ENCODE measurements at regions not wholly inside any gene's neighbourhood (a gene's known extent, or its start where the extent isn't known, plus 50 kb on each side); places are given as distances from the start of the nearest gene placed in this dataset.

DNA sequence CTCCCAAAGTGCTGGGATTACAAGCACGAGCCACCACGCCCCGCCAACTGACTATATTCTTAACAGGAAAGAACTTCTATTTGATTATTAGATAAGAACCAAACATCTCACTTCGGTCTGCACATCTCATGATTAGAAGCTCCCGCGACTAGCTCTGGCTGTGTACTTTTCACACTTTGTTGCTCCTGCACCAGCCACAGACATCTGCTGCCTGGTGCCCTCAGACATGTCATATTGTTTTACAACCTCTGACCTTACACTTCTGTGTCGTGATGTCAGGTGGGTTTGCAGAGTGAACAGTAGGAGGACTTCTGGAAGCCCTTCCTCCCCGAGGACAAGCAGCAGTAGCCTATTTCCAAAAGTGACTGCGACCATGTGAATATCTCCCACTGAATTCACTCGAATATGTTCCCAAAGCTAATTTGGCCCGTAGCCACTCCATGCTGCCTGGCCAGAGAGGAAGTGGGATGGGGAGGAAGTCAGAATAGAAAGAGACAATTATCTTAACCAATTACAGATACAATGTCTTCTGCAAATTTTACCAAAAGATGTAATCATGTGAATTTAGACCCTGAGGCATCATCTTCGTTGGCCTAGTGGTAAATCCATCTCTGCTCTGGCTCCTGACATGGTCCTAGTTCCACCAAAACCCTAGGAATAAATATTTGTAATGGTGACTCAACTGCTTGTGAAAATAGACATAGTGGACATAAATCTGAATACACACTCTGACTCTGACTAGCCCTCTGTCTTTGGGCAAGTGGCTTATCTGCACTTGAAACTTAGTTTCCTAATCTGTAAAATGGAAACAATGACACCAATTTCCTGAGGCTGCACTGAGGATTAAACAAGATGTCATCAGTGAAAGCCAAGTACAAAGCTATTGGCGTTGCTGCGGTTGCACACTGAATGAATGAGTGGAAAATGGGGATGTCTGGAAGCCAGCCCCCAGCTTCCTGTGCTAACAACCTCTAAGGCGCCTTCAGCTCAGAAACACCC is 406.1 kb downstream of the LRATD1 start:
- TF ChIP-seq CTCF (IDR thresholded peaks at IDR 0.05), result no peak
- TF ChIP-seq ZFX (IDR thresholded peaks at IDR 0.05; ENCODE audit: borderline replicate concordance), result no peak
- H3K27ac ChIP-seq, result no peak overlapping the region

DNA sequence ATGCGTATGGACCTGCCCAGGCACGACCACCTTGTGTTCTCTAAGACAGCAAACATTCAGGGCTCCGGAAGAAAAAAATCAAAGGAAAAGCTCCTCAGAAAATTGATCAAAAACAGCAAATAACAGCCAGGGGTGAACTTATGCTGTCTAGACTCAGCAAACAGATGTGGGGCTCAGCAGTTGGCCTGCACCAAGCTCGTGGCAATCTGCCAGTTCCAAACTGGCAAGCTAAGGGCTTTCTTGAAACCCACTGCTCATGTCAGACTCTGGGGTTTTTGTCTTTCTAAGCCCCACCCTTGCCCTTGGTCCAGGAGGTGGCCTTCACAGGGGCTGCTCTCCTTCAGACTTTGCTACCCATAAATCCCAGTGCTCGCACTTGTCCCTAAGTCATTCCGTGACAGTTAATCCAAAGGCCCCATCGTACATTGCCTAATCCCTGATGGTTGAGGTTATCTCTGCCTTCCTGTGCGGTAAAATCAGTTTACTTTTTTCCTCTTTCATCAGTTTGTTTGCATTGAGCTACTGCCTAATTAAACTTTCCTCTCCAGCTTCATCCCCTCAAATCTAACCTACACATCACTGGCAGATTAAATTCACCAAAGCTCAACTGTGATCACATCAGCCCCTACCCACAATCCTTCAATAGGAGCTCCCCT is 408.0 kb downstream of the LRATD1 start:
- H3K27ac ChIP-seq, result no peak overlapping the region
- TF ChIP-seq ZFX (IDR thresholded peaks at IDR 0.05; ENCODE audit: borderline replicate concordance) (no peak), CTCF (IDR thresholded peaks at IDR 0.05) (no peak)

- TF ChIP-seq ZFX (IDR thresholded peaks at IDR 0.05; ENCODE audit: borderline replicate concordance) (no peak), CTCF (IDR thresholded peaks at IDR 0.05) (no peak)
- no peak overlapping the region for H3K27ac ChIP-seq
Observed at GRCh38 chr2:15041429-15041837, 408.9 kb downstream of the LRATD1 start.

DNA sequence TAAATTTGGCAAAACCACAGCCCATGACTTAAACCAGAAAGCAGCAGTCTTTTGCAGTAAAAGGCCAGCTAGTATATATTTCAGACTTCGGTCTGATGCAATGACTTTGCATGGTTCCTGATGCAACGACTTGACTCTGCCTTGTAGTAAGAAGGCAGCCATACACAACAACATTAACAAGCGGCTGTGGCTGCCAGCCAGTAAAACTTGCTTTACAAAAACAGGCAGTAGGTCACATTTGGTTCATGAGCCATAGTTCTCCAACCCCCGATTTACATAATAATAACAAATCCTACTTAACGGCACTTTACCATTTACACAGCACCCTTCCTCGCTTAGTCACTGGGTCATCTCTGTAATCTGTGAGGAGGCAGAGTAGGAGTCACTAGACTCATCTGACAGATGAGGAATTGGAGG is 410.3 kb downstream of the LRATD1 start:
- TF ChIP-seq CTCF (IDR thresholded peaks at IDR 0.05) (no peak), ZFX (IDR thresholded peaks at IDR 0.05; ENCODE audit: borderline replicate concordance) (no peak)
- no peak overlapping the region for H3K27ac ChIP-seq

DNA sequence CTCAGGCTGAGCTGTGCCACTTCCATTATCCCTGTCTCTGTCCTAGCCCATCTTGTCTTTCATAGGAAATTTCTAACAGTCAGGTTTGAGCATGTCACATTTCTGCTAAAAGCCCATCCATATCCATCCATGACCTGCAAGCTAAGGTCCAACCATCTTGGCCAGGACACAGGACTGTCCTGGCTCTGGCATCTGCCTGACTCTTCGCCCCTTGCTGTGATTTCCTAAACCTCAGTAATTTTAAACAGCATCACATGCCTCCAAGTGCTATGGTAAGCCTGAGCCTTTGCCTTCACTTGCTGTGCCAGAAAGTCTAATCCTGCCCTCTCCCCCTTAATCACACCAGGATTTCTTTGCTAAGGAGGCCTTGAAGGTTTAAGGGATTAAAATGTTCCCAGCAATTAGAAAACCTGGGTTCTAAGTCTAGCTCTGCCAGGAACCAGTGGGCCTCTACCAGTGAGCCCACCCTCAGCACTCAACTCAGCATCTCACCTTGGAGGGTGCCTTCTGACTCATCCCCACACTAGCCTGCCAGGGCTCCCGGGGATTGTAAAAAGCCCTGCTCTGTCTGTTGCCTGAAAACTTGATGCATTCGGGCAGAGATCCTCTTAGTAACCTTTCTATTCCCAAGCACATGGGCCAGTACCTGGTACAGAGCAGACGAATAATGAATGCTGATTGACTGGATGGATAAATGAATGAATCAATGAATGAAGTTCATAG is 411.0 kb downstream of the LRATD1 start:
- TF ChIP-seq ZFX (IDR thresholded peaks at IDR 0.05; ENCODE audit: borderline replicate concordance), result no peak
- TF ChIP-seq CTCF (IDR thresholded peaks at IDR 0.05), result no peak
- no peak overlapping the region for H3K27ac ChIP-seq

- H3K27ac ChIP-seq, result no peak overlapping the region
- TF ChIP-seq CTCF (IDR thresholded peaks at IDR 0.05) (no peak), ZFX (IDR thresholded peaks at IDR 0.05; ENCODE audit: borderline replicate concordance) (no peak)
Observed at GRCh38 chr2:15045054-15045453, 412.5 kb downstream of the LRATD1 start.

Data from 22Rv1 (cell line).